Thoracic aorta (tissue), 2 donors: ENCODE measurements at regions not wholly inside any gene's neighbourhood (a gene's known extent, or its start where the extent isn't known, plus 50 kb on each side); places are given as distances from the start of the nearest gene placed in this dataset.

Source experiments
- ATAC-seq: fragments of 150-250 bp; one replicate; pipeline ENCODE4 v1.8.0; 2017; ENCODE audit warnings: low read depth; ENCODE audit not compliant: insufficient number of reproducible peaks, low FRiP score
- DNase-seq: peaks from one replicate; pipeline ENCODE4 v3.0.0-alpha.2; 2020; ENCODE audit warnings: low spot score
- H3K27ac ChIP-seq, 2 donors: fragments of 200-600 bp; sonication (generic); 1 replicate in 1 of 2; 2 replicates in 1 of 2; pipeline ENCODE4 v1.5.1; 2016; ENCODE audit warnings: mild to moderate bottlenecking in 2 of 2, moderate library complexity in 2 of 2
- H3K27me3 ChIP-seq: fragments of 200-600 bp; sonication (generic); replicated peaks from 2 replicates; pipeline ENCODE4 v1.6.0; 2016; ENCODE audit warnings: mild to moderate bottlenecking; ENCODE audit not compliant: insufficient read depth
- H3K36me3 ChIP-seq: fragments of 200-600 bp; sonication (generic); one replicate; pipeline ENCODE4 v1.5.1; 2016
- H3K4me1 ChIP-seq, 2 donors: fragments of 200-600 bp; sonication (generic); 1 replicate in 1 of 2; 2 replicates in 1 of 2; pipeline versions ENCODE4 v1.5.1 to v1.6.0; 2016; ENCODE audit warnings: low read depth in 2 of 2, mild to moderate bottlenecking in 1 of 2; ENCODE audit not compliant: control insufficient read depth in 1 of 2
- H3K4me3 ChIP-seq: fragments of 200-600 bp; sonication (generic); 2 replicates; pipeline ENCODE4 v1.5.1; 2016; ENCODE audit warnings: mild to moderate bottlenecking
- H3K9me3 ChIP-seq: fragments of 200-600 bp; sonication (generic); 2 replicates; pipeline ENCODE4 v1.5.1; 2016
- TF ChIP-seq, protein P1 (sequence below): fragments of 200-600 bp; sonication (generic); IDR thresholded peaks from one replicate; pipeline ENCODE4 v1.5.1; 2019; ENCODE audit warnings: antibody characterized with exemption

DNA sequence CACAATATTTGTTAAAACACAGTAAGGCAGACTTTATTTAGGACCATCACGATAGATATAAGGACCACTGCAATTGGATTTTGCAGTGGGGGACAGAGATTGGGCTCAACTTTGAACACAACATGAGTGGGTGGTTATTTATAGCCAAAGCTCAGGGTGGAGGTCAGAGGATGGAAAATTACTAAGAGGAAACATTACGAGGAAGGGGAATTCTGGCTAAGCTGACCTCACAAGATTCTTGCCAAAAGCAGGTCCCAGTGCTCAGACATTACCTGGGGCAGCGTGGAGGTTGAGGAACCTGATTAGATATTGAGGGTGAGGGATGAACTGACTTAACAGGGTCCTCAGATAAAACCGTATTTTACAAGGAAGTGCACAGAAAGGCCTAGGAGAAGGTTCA, 88.9 kb upstream of the NBEA start:
- TF ChIP-seq, protein P1, sequence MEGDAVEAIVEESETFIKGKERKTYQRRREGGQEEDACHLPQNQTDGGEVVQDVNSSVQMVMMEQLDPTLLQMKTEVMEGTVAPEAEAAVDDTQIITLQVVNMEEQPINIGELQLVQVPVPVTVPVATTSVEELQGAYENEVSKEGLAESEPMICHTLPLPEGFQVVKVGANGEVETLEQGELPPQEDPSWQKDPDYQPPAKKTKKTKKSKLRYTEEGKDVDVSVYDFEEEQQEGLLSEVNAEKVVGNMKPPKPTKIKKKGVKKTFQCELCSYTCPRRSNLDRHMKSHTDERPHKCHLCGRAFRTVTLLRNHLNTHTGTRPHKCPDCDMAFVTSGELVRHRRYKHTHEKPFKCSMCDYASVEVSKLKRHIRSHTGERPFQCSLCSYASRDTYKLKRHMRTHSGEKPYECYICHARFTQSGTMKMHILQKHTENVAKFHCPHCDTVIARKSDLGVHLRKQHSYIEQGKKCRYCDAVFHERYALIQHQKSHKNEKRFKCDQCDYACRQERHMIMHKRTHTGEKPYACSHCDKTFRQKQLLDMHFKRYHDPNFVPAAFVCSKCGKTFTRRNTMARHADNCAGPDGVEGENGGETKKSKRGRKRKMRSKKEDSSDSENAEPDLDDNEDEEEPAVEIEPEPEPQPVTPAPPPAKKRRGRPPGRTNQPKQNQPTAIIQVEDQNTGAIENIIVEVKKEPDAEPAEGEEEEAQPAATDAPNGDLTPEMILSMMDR = no peak
- H3K4me1 ChIP-seq = no peaks in the 10 kb centered on the region
- no peak overlapping the region for H3K27ac ChIP-seq
- no peak for DNase-seq
- no peaks in the 10 kb centered on the region for H3K27me3 ChIP-seq
- H3K4me3 ChIP-seq = no peak overlapping the region
- no peak for ATAC-seq
- H3K36me3 ChIP-seq = no peaks in the 10 kb centered on the region
- no peaks in the 10 kb centered on the region for H3K9me3 ChIP-seq

DNA sequence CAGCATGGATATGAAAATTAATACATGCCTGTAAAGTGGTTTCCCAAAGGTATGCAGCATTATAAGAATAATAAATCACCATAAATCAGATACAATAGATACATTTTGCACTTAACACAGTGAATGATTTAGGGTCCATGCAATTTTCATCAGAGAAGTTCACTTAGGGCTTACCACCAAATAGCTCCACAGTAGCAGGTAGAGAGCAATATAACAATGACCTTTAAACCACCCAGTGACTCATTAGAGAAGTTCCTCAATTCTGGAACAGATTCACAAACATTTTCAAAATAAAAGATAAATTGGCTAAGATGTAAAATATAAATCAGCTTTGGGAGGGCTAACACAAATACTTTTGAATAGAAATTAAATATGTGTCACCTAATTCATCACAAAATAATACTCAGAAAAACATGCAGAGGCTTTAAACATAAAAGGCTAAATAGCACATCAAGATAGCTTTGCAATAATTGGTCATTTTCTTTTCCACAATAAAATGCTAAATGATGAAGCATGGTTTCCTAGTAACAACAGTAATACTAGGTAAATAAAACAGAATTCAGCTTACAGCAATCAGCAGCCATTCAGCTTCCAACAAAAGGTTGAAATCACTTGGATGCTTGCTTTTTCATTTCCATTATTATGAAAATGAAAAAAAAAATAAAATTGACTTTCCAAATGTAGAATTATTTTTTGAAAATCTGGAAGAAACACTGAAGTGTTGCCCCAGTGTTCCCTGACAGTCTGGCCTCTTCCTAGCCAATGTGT, 84.3 kb upstream of the NBEA start:
- no peak overlapping the region for H3K27ac ChIP-seq
- no peaks in the 10 kb centered on the region for H3K27me3 ChIP-seq
- no peaks in the 10 kb centered on the region for H3K36me3 ChIP-seq
- no peaks in the 10 kb centered on the region for H3K4me1 ChIP-seq
- no peak for DNase-seq
- no peak for ATAC-seq
- TF ChIP-seq, protein P1 = no peak
- no peaks in the 10 kb centered on the region for H3K9me3 ChIP-seq
- H3K4me3 ChIP-seq = no peak overlapping the region

DNA sequence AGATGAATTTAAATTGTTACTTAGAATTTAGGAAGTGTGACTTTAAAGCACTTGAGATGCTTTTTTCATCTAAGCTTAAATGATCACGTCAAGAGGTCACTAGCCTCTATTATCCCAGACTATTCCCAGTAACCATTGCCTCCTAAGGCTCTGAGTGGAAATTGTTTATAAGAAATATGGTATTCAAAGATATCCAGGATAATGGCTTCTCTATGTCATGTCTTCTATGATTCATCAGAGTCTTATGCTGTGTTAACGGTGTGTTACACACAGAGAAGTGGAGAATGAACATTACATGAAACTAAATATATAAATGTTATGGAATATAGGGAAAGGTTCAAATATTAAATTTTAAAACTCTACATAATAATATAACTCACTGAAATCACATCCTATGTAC, 79.8 kb upstream of the NBEA start:
- ATAC-seq = no peak

DNA sequence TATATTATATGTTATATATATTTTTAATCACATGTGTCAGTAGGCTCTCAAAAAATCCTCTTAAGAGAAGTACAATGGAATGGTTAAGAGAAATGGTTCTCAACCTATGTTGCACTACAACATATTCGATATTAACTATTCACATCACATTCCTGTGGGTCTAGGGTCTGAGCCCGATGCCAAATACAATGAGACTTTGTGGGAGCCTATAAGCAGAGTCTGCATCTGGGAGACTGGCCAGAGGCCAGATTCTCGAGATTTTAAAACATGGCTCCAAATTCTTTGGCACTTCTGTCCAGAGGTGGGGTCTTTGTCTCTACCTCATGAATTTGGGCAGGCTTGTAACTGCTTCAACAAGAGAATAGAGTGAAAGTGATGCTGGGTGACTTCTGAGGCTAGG, 79.4 kb upstream of the NBEA start:
- Histone ChIP-seq H3K27me3 (no peaks in the 10 kb centered on the region), H3K27ac (no peak overlapping the region), H3K4me1 (no peaks in the 10 kb centered on the region), H3K9me3 (no peaks in the 10 kb centered on the region), H3K36me3 (no peaks in the 10 kb centered on the region), H3K4me3 (no peak overlapping the region)
- TF ChIP-seq, protein P1 = no peak
- no peak for DNase-seq
- ATAC-seq = no peak

More for the DNA sequence above, 79.8 kb upstream of the NBEA start:
- H3K36me3 ChIP-seq = no peaks in the 10 kb centered on the region
- H3K4me3 ChIP-seq = no peak overlapping the region
- no peaks in the 10 kb centered on the region for H3K27me3 ChIP-seq
- DNase-seq = no peak
- no peak overlapping the region for H3K27ac ChIP-seq
- no peaks in the 10 kb centered on the region for H3K4me1 ChIP-seq
- TF ChIP-seq, protein P1 = no peak
- H3K9me3 ChIP-seq = no peaks in the 10 kb centered on the region

DNA sequence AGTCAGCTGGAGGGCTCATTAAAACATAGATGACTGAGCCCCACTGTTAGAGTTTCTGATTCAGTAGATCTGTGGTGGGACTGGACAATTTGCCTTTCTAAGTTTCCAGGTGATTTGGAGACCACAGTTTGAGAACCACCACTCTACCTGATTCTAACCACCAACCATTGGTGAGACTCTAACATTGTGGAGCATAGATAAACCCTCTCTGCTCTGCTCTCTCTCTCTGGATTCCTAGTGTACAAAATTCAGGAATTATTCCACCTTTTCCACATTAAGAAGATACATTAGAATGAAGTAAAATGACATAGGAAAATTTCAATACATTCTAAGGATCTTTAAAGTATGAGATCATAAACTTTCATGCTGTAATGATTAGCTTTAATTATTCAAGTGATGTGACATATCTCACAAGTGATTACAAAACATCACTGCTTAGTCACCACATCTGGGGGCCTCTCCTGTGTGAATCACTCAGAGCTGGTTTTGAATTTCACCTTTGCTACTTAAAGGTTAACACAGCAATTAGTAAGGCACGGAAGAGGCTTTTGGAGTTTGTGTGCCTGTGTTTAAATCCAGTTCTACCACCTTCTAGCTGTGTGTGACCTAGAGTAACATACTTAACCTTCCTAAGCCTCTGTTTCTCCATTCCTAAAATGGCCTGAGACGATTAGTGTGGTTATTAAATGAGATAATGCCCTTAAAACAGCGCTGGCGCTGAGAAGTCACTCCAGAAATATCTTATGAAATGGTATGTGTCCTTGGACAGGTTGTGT, 78.5 kb upstream of the NBEA start:
- no peak overlapping the region for H3K27ac ChIP-seq
- DNase-seq (no peak), ATAC-seq (no peak)
- H3K27me3 ChIP-seq = no peaks in the 10 kb centered on the region
- no peak overlapping the region for H3K4me3 ChIP-seq
- TF ChIP-seq, protein P1 = no peak
- no peaks in the 10 kb centered on the region for H3K36me3 ChIP-seq
- H3K9me3 ChIP-seq = no peaks in the 10 kb centered on the region
- H3K4me1 ChIP-seq = no peaks in the 10 kb centered on the region
